Fibroblast of peridontal ligament (primary cell): ENCODE measurements at regions not wholly inside any gene's neighbourhood (a gene's known extent, or its start where the extent isn't known, plus 50 kb on each side); places are given as distances from the start of the nearest gene placed in this dataset.
"Not testable (repeated sequence)": the region's sequence is repeated elsewhere in the genome, so short reads cannot be mapped to it uniquely, and the experiment has no call there.

Experiments used
- DNase-seq: peaks from one replicate; pipeline ENCODE4 v3.0.0-alpha.2; 2010; ENCODE audit errors: extremely low read depth

DNA sequence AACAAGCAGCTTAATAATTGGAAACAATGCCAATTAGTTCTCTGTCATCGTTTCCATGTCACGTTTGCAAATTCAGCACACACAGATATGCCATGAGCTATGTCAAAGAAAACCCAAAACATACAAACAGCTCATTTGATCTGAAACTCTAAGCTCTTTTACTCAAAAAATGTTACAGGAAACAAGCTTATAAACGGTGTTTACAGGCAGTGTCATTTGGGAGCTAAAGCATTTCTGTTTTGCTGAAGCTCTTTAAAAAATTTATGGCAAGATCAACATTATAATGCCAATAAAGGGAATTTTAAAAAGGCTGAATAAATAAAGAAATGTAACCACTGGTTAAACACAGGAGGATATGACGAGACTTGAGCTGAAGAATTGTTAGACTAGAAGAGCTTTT, 94.0 kb upstream of the HS3ST2 start:
- DNase-seq: no peak

DNA sequence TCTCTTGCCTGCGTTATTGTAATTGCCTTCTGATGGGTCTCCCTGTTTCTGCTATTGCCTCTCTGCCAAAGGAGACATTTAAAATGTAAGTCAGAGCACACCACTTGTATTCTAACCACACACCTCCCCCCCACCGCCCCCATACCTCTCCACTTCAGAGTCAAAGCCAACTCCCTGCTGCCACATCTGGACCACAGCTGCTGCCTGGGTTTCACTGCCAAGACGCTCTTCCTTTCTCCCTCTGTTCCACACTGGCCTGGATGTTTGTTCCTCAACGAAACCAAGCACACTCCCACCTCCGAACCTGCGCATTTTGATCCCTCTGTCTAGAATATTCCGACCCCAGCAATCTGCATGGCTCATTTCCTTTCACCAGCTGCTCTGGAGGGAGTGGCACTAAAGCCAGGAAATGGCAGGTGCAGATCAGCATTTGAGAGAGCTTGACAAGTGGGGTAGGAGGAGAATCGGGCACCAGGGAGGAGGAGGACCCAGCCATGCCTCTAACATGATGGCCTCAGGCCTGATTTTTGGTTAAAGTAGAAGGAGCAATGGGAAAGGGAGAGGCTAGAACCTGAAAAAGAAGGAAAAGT, 92.4 kb upstream of the HS3ST2 start:
- DNase-seq: no peak

DNA sequence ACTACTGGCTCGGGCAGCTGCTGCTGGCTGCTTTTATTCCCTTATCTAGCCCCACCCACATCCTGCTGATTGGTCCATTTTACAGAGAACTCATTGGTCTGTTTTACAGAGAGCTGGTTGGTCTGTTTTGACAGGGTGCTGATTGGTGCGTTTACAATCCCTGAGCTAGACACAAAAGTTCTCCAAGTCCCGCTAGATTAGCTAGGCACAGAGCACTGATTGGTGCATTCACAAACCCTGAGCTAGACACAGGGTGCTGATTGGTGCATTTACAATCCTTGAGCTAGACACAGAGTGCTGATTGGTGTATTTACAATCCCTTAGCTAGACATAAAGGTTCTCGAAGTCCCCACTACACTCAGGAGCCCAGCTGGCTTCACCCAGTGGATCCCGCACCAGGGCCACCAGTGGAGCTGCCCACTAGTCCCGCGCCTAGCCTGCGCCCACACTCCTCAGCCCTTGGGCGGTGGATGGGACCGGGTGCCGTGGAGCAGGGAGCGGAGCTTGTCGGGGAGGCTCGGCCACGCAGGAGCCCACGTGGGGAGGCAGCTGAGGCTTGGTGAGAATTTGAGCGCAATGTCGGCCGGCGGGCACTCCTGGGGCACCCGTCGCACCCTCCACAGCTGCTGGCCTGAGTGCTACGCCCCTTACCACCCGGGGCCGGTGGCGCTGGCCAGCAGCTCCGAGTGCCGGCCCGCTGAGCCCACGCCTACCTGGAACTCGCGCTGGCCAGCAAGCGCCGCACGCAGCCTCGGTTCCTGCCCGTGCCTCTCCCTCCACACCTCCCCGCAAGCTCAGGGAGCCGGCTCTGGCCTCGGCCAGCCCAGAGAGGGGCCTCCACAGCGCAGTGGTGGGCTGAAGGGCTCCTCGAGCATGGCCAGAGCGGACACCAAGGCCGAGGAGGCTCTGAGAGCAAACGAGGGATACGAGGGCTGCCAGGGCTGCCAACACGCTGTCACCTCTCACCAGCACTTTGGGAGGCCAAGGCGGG, 91.1 kb upstream of the HS3ST2 start:
- not testable (repeated sequence) for DNase-seq

DNA sequence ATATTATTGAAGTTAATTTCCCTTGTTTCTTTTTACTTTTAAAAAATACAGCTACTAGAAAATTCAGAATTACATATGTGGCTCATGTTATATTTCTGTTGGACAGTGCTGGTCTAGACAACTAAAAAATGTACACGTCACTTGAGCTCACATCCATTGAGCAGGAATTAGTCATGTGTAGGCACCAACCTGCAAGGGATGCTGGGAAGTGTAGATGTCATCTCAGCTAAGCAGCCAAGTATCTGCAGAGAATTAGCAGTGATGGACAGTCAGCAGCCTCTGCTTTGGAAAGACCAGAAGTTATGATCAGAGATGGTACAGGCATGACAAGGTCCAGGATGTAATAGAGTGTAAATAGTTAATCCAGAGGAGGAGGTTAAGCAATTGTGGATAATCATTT, 87.1 kb upstream of the HS3ST2 start:
- DNase-seq: no peak

DNA sequence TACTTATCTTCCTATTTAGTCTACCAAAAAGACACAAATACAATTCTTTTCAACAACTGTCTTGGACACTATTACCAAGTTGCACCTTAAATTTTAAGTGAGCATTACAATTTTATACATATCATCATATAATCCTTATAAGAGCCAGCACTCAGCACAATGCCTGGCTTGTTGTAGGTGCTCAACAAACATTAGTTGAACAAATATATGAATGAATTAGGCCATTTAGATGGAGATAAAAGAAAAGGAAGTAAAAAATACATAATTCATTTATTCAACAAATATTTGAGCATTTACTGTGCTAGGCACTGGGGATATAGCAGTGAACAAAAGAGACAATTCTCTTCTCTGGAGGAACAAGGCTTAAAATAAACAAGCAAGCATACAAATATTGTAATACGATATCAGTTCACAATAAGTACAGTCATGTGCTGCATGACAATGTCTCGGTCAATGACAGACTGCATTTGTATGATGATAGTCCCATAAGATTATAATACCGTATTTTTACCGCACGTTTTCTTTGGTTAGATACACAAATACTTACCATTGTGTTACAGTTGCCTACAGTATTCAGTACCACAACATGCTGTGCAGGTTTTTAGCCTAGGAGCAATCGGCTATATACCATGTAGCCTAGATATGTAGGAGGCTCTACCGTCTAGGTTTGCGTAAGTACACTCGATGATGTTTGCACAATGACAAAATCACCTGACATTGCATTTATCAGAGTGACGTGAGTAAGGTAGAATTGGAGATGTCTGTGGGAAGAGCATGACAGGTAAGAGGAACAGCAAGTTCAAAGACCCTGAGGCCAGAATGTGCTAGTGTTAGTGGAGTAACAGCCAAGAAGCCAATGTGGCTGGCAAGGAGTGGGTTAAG, 86.4 kb upstream of the HS3ST2 start:
- no peak for DNase-seq

DNA sequence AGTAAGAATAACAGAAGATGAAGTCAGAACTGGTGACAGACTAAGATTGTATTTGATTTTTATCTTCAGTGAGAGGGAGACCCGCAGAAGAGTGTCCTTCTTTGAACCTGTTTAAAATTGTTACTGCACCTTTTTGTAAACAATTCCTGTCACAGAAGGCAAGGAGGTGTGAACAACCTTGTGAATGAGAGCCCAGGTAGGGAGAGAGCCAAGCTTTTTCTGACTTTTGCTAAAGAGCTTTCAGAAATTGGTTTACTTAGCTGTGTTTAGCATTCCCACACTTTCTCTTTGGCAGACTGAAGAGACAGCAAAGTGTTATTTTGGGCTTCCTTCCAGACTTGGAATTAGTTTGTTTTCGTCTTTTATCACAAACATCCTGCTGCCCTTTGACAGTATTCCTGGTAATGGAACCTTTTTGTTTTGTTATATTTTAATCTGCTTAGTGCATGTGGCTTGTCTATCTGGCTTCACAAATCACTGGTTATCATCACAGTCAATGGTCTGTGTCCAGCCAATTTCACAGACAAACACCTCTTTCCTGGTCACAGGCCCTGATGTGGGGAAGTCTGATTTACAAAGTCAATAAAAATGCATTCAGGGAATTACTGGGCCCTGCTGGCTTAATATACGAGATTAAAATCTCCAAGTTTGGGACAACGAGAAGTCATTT, 85.7 kb upstream of the HS3ST2 start:
- DNase-seq: no peak

DNA sequence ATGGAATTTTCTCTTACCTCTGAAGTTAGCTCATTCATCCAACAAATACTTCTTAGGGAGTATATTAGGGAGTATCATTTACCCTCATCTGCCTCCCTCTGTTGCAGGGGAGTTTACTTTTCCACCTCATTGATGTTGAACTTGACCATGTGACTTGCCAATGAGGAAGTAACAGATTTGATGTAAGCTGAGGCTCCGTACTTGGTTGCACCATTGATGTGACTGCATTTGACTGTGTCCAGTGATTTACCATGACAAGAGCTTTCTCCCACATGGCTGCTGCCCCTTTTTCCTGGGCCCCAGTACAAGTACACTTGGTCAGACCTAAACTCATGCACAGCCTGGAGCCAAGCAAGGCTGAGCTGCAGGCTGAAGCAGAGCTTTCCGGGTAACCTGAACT, 81.6 kb upstream of the HS3ST2 start:
- DNase-seq: no peak

DNA sequence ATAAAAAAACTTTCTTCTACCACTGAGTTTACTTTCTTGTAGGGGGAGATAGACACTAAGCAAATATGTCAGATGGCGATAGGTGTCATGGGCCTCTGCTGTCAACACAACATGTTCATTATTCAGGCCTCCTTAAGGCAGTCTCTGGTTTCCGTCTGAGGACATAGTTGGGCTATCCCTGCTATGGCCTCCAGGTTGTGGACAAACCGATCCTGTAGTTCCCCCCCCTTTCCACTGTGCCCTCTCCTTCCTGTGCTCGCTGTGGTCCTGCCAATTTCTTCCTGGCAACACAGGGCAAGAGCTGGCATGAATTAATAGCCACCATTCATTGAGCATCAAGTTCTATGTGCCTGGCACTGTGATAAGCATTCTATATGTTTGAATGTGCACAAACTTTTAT, 81.0 kb upstream of the HS3ST2 start:
- no peak for DNase-seq

DNA sequence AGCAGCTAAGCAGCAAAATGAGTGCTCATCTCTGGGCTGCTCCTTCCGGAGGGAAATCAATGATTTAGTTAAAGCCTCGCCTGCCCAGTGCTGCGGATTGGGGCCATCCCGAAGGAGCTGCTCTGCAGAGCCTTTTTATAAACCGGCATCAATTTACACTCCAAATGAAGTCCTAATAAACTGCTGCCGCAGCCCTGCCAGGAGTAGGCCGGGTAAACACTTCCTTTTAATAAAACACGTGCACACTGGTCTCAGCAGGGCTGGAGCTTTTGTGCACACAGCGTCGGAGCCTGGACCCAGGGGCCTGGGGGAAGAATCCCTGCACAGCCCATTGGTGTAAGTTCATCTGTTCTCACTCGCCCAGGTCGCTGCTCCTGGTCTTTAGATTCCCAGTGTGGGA, 79.6 kb upstream of the HS3ST2 start:
- DNase-seq: no peak

DNA sequence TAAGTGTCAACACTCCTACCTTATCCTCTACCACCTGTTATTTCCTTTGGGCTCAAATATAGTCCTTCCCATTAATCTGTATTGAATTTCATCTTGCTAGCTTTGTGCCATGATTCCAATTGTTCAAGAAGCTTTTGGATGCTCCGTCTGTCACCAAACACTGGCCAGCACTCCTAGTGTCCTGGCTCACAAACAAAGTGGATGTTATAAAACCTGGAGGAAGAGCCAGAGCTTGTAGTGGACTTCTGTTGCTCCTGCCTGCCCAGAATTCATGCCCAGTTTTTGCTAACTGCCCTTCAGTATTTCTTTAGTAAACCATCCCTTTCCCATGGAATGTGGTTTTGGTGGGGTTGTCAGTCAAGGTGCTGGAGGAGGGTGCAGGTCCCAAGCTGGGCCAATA, 77.2 kb upstream of the HS3ST2 start:
- no peak for DNase-seq

DNA sequence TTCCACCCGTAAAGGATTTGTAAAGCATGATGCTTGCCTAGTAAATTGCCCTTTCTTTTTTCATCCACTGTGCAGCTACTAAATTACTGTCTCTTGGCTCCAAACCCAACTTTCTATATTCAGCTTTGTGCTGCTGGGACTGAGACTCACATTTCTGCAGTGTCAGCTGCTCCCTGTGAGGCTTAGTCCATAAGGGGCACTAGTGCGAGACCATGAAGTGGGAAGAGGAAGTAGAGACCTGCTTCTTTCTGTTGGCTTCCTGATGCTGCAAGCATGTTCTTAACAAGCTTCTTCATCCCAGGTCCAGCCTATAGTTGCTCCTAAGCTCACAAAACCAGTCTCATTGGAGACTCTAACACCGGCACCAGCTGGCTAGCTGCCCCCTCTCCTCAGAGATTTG, 74.9 kb upstream of the HS3ST2 start:
- DNase-seq: no peak

DNA sequence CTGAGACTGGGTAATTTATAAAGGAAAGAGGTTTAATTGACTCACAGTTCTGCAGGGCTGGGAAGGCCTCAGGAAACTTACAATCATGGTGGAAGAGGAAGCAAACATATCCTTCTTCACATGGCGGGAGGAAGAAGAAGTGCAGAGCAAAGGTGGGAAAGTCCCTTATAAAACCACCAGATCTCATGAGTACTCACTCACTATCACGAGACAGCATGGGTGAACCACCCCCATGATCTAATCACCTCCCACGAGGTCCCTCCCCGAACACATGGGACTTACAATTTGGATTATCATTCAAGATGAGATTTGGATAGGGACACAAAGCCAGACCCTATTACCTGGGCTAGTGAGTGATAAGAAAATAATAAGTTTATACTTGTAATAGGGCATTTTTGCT, 70.6 kb upstream of the HS3ST2 start:
- no peak for DNase-seq

DNA sequence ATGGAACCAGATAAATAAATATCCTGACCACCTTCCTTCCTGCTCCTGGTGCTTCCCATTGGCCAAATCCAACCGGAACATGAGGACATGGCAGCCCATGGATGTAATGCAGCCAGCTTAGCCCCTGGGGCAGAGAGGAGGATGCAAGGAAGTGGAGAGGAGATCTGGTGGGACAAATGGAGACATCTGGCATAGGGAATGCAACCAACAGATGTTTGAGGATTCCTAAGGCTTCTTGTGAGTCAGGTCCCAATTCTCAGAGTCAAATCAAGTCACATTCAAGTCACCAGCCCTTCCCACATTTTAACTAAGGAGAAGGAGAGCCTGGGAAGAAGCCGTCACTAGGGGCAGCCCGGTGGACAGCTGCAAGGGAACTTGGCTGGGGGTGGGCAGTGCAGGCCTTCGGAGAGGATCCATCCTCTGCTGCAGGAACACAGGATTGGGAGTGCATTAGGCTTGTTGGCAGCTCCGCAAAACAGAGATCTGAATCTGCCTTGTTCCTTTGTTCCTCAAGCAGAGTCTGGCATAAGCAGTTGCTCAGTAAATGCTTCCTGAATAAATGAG, 62.8 kb upstream of the HS3ST2 start:
- DNase-seq: no peak

DNA sequence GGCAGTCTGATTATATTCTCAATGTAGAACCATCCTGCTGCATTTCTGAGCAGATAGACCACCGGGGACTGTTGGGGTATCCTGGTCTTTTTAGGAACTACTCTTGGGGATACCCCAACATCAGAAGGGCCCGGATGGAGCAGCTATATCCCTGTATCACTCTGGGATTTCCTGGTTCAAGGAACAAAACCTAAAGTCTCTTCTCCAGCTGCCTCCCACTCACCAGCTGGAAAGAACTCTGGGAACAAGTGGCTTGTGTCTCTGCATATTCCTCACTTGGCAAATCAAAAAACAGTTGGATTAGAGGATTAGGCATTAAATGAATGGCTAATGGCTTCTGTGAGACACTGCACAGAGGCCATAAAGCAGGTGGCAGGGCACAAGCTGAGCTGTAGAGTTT, 62.3 kb upstream of the HS3ST2 start:
- no peak for DNase-seq

DNA sequence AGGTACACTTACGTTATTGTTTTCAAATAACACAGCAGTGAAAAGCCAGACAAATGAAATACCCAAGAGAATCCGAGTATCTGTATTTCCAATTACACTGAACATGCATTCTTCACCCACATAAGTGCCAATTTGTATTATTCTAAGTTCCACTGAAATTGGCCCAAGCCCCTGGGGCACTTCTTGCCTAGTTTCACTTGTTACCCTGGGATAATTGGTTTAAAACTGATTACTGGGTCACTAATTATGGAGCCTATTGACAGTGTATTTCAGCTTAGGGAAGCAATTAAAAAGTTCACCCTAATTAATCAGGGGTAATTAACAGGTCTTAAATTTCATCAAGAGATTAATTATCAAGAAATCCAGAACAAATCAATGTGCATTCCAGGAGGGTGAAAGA, 60.5 kb upstream of the HS3ST2 start:
- no peak for DNase-seq

DNA sequence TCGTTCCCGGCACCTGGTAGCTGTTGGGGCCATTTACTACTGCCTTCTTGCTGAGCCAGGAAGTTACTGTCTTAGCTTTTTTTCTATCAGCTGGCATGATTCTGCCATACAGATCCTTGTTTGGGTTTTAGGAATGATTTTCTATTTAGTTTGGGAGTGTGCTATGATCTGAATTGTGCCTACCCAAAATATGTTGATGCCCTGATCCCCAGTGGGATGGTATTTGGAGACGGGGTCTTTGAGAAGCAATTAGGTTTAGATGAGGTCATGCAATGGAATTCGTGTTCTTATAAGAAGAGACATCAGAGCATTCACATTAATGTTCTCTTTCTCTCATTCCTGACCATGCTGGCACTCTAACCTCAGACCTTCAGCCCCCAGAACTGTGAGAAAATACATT, 59.4 kb upstream of the HS3ST2 start:
- no peak for DNase-seq

DNA sequence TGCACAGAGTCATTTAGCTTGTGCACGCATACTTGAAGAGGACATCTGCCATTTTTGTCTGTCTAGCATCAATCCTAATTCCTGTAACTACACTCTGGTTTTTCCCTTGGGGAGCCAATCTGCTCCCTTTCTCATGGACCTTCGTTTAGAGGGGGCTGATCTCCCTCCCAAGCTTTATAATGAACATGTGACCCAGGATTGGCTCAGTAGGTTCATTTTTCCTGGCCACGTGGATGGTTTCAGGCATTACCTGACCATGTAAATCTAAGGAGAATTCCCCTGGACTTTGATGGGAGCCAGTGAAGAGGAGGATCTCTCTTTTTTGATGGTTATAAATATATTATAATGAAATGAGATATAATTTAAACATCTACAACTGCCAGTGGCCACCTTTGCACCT, 56.8 kb upstream of the HS3ST2 start:
- no peak for DNase-seq

DNA sequence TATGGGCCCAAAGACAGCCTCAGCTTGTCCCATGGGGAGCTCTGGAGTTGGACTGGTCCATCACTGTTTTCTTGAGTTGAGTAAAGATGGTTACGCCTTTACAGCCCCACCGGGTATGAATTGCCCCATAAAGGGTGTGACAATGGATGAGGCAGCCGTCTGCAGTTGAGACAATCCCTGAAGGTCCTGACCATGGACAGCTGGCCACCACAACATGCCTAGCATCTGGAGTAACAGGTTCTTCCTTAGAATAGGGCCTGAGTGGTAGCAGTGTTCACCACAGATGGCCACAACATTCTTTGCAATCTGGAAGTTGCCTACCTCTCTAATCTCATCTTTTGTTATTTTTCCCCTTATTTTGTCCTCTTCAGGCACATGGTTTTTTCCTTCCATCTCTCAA, 51.5 kb upstream of the HS3ST2 start:
- no peak for DNase-seq

DNA sequence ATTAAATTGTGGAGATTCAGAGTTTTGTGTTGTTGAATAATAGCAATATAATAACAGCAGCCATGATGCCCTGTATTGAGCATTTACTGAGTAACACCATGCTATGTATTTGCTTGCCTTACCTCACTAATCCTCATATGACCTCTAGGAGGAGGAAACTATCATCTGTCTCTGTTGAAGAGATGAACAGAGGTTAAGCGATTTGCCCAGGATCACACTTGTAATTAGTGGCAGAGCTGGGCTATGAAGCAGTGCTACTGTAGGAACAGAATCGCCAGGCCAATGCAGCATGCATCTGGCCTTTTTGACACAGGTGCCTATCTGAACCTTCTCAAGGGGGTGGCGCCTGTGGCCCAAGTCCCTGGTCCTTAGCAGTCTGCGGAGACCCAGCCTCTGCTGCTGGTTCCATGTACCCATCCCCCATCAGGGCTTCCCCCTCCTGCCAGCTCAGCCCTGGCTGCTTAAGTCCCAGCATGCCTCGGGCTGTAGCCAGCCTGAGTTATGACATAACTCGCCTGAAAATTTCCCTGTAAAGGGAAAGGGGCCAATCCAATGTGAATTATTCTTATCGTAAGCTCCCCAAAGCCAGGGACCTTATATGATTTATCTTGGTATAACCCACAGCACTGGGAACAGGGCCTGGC, 50.4 kb upstream of the HS3ST2 start:
- no peak for DNase-seq
